AG09309 (cell line): ENCODE measurements at regions not wholly inside any gene's neighbourhood (a gene's known extent, or its start where the extent isn't known, plus 50 kb on each side); places are given as distances from the start of the nearest gene placed in this dataset.
A peak's percentile ranks its signal among the peaks of the same experiment; 100 is the strongest.

ENCODE experiments used
- DNase-seq: peaks from one replicate; pipeline ENCODE4 v3.0.0-alpha.2; 2010; ENCODE audit warnings: low read depth
- H3K4me3 ChIP-seq: 2 replicates; pipeline ENCODE4 v1.5.1; 2011; ENCODE audit warnings: mild to moderate bottlenecking, low read depth, low read length, moderate library complexity; ENCODE audit not compliant: control insufficient read depth
- TF ChIP-seq, protein P1 (sequence below): IDR thresholded peaks from 2 replicates; pipeline ENCODE4 v1.5.1; 2011; ENCODE audit warnings: mild to moderate bottlenecking, low read depth, low read length, inconsistent platforms; ENCODE audit not compliant: insufficient read depth, control insufficient read depth; ENCODE audit errors: missing control alignments

DNA sequence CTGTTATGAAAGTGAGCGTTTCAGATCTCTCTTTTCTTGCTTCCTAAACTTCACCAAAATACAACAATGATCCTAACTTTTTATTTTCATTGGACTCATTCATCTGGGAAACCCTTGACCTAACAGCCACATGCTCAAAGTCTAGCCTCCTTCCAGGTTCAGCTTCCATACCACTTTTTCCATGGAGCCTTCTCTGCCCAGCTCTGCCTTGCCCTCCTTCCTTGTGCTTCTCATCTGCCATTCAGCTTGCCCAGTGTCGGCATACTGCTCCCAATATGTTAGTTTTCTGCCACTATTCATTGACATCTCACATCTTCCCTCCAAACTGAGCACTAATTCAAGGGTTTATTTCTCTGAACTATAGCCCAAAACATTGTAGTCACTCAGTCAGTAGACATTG is 214.7 kb downstream of the RAD51AP2 start:
- no peak for DNase-seq
- no peak overlapping the region for H3K4me3 ChIP-seq
- TF ChIP-seq, protein P1, sequence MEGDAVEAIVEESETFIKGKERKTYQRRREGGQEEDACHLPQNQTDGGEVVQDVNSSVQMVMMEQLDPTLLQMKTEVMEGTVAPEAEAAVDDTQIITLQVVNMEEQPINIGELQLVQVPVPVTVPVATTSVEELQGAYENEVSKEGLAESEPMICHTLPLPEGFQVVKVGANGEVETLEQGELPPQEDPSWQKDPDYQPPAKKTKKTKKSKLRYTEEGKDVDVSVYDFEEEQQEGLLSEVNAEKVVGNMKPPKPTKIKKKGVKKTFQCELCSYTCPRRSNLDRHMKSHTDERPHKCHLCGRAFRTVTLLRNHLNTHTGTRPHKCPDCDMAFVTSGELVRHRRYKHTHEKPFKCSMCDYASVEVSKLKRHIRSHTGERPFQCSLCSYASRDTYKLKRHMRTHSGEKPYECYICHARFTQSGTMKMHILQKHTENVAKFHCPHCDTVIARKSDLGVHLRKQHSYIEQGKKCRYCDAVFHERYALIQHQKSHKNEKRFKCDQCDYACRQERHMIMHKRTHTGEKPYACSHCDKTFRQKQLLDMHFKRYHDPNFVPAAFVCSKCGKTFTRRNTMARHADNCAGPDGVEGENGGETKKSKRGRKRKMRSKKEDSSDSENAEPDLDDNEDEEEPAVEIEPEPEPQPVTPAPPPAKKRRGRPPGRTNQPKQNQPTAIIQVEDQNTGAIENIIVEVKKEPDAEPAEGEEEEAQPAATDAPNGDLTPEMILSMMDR: no peak

- DNase-seq: no peak
- H3K4me3 ChIP-seq: no peak overlapping the region
- TF ChIP-seq, protein P1: no peak
These were observed 215.2 kb downstream of the RAD51AP2 start for GRCh38 chr2:17303054-17303453.

DNA sequence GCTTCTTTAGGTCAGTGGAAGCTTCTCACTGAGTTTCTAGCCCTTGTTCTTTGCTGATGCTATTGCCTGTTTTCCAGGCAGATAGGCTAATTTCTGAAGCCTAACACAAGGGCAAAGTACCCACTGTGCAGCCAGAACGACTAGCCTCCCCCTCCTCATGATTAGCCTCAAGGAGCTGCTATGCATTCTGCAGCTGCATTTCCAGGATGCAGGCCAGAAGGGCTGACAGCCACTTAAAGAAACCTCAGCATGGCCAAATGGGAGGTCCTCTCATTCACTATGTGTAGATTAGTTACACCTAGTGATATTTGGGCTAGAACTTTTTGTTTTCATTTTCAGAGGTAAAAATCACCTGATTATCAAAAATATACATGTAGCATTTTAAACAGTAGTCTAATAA is 216.0 kb downstream of the RAD51AP2 start:
- no peak overlapping the region for H3K4me3 ChIP-seq
- DNase-seq: no peak
- TF ChIP-seq, protein P1: no peak

- TF ChIP-seq, protein P1: no peak
- H3K4me3 ChIP-seq: no peak overlapping the region
- DNase-seq: no peak
These were observed 216.8 kb downstream of the RAD51AP2 start for GRCh38 chr2:17301437-17301836.

GRCh38 chr2:17299891-17300540 is 218.2 kb downstream of the RAD51AP2 start:
- DNase-seq: peak; percentile 64
- no peak overlapping the region for H3K4me3 ChIP-seq
- TF ChIP-seq, protein P1: no peak

DNA sequence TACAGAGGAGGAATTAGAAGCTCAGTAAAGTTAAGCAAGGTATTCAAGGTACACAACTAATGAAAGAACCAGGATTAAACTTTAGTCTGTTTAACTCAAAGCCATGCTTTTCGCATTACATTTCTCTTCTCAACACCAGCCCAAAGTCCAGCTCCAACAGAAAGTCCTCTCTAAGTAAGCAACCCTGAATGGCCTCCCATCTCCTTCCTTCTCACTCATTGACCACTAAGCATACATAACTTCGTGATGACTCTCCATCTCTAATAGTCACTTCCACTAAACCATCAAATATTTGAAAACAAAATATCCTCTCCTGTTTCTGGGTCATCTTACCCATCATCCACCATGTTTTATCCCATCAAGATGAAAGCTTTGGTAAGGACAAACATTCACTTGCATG is 219.8 kb downstream of the RAD51AP2 start:
- TF ChIP-seq, protein P1: no peak
- no peak overlapping the region for H3K4me3 ChIP-seq
- no peak for DNase-seq

DNA sequence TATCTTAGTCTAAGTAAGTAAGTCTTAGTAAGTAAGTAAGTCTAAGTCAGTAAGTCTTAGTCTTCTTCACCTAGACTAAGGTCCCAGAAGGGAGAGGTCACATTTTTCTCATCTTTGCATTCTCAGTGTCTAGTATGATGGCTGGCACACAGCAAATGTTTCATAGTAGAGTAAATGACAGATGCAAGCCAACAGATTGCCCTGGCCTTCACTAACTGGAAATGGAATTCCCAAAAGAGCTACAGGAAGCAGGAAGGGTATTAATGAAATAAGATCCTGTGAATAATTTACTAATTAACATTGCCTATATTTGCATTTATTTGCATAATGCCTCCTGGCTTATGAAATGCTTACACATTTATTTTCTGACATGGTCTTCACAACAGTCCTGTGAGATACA is 221.6 kb downstream of the RAD51AP2 start:
- TF ChIP-seq, protein P1: no peak
- H3K4me3 ChIP-seq: no peak overlapping the region
- DNase-seq: no peak
